ENCODE measurements at regions not wholly inside any gene's neighbourhood (a gene's known extent, or its start where the extent isn't known, plus 50 kb on each side); places are given as distances from the start of the nearest gene placed in this dataset.

GRCh38 chr18:29104671-29105070, 927.7 kb upstream of the CDH2 start:
- no peak for DNase-seq

DNA sequence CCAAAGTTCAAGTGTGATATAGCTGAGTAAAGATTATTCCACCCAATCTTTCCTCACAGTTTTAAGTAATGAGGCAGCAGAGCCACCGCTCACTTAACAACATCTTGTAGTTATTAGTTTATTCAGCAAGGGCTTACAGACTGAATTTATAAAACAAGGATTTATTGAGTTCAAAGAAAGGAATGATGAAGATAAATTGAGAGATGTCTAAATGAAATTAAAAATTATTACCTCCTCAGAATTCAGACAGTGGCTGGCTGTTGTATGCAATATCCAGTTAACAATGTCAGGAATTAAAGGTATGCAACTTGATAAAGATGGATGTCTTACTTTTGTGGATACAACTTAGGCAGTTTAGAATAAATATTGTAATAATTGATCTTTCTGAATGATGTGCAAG, 927.3 kb upstream of the CDH2 start:
- no peak for DNase-seq

- DNase-seq, result no peak
These were observed 919.3 kb upstream of the CDH2 start for GRCh38 chr18:29096079-29096770.

GRCh38 chr18:29087616-29088246, 910.8 kb upstream of the CDH2 start:
- DNase-seq, result no peak

DNA sequence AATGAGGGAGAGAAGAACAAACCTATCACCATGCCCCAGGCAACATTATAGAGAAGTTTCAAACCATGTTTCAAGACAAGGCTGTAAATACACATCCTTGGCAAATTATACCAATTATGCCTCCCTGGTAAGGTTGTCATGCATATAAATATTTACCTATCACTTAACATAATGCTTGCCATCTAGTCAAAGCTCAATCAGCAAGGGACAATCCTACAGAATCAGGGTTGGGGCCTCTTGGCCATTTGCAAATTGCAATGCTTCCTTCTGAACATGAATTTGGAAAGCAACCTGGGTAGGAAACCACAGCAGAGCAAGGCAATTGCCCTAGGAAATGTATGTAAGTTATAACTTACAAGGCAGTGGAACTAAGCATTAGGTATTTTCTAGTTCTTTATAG, 907.2 kb upstream of the CDH2 start:
- DNase-seq, result no peak

DNA sequence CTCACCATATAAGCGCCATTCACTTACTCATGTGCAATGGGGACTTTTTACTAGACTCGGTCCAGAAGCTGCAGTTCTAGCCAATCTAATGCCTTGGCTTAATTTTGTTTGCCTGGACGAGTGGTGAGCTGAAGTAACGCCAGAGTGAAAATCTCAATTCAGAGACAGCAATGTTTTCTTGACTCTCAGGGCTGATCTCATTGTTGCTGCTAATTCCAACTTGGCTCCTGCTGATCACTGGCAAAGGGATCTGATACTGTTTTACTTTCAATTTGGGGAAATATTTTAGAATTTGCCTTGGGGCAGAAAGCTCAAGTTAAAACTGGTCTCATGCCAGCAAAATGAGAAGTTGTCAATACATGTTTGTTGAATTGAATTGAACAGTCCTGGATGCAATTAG, 906.6 kb upstream of the CDH2 start:
- DNase-seq, result no peak

GRCh38 chr18:29080946-29081345, 904.0 kb upstream of the CDH2 start:
- no peak for DNase-seq

DNA sequence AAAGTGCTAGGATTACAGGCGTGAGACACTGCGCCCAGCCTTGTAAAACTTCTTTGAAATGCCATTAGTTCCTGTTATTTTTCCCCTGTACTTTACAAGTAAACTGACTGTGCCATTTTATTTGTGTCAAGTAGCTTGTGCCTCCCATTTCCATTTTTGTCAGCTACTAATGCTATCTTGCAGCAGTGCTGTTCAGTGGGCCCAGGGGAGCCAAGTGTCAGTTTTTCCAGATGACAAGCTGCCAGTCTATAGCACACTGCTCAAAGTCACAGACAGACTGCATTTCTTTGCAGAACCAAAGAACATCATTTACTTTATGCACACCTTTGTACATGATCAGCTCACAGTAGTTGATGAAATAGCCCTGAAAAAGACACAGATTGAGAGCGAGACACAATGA, 901.3 kb upstream of the CDH2 start:
- no peak for DNase-seq

- no peak for DNase-seq
These were observed 900.4 kb upstream of the CDH2 start for GRCh38 chr18:29077344-29077743.

GRCh38 chr18:29076645-29077044, 899.7 kb upstream of the CDH2 start:
- DNase-seq, result no peak

DNA sequence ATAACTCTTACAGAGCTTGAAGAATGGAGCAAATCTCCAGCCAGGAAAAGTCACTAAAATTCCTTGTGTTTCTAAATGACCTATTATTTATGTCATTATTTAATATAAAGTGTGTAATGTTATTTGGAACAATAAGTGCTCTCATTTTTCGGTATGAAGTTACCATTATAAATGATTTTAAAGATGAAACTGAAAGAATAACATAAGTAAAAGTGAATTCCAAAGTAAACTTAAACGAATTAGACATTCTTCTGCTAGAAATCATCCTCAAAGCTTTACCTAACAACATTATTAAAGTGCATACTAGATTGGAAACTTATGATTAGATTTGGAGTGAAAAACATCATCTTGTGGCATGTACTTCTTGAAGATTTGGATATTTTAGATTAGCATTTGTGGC, 897.2 kb upstream of the CDH2 start:
- DNase-seq, result no peak

DNA sequence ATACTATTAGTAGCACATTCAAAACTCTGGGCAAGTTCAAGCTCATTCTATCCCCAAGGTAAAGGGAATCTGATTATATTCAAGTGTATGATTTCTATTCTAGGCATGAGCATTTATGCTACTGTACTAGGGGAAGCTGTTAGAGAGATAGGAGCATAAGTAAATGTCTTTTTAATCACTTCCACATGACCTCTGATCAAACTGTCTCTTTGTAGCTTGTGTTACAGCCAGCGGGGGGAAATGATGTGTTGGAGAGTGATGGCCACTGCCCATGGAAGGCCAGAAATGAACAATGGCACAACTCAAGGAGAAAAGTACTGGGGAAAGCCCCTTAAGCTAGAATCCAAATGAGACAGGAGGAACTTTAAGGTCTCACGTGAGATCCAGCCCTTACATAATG, 894.9 kb upstream of the CDH2 start:
- no peak for DNase-seq

GRCh38 chr18:29063346-29063745, 886.4 kb upstream of the CDH2 start:
- no peak for DNase-seq

- DNase-seq, result no peak
These were observed 886.0 kb upstream of the CDH2 start for GRCh38 chr18:29062921-29063320.

DNA sequence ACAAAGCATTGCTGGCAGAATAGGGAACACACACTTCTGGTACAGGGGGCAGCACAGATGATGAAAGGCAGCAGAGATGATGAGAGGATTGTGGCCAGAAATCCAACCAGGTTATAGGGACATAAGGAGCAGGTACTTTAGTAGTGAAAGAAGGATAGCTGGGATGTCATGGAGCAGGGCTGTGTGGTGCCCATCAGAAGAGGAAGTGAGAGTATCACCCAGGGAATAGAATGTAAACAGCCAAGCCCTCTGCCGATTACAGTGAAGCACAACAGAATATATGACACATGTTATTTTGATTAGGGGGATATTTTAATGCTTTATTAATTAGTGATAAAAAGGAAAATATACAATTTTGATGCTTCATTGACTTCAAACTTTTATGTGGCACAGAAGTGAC, 883.4 kb upstream of the CDH2 start:
- no peak for DNase-seq

DNA sequence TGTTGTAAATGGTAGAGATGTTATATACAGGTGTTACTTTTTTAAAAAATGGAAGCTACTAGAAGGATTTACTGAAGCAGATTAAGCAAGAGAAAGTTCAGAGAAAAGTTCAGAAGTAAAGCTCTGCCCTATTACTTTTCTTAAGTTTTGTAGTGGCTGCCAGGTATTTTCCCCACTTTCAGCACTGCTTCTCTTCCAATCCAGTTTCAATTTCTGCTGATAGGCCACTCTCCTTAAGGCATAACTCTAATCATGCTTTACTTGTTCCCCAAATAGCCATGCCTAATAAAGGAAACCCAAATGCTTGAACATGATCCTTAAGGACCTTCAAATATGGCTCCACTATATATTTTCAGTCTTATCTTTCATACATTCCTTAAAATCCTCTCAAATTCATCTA, 880.8 kb upstream of the CDH2 start:
- DNase-seq, result no peak

GRCh38 chr18:29056800-29057199, 879.9 kb upstream of the CDH2 start:
- no peak for DNase-seq

- no peak for DNase-seq
These were observed 865.0 kb upstream of the CDH2 start for GRCh38 chr18:29041976-29042375.

DNA sequence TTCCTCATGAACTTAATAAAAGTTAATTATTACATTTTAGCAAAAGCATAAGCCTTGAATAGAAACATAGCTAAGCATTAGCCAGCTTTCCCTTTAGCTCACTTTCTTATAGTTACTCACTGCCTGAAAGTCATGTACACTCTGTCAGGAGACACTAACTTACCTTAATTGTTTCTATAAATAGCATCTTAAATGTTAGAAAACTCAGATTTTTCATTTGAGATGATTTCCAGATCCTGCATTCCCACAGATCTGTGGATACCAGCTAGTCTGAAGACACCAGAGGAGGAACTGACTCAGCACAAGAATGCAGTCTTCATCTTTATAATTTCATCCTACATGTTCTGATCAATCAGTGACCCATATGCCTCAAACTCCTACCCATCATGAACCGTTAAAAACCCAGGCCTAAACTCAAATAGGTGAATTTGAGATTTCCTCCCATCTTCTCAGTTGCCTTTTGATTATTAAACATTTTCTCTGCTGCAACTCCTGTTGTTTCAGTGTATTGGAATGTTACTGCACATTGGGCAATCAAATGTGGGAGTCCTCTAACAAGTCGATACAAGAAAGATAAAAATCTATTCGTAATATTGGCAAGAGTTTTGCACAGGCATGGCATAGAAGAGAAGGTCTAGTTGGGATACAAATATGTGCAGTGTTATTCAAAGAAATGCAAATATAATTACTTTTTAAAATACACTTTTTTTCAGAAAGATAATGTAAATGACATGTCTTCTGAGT, 857.4 kb upstream of the CDH2 start:
- no peak for DNase-seq

DNA sequence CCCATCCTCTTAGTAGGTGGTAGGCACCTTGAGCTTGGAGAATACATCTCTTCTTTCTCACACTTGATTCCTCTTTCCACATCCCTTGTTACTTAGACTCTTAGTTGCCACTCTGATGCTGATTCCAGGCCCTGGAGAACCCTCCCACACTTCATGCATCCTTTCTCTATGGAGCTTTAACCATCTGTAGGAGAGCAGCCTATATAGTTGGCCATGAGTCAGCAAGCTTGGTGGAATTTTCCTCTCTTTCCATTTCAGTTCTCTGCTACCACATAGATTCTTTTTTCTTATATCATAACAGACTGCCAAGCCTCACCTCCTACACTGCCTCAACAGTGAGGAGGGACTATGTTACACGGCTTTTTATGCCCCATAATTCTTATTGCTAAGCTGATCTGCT, 851.6 kb upstream of the CDH2 start:
- no peak for DNase-seq

DNA sequence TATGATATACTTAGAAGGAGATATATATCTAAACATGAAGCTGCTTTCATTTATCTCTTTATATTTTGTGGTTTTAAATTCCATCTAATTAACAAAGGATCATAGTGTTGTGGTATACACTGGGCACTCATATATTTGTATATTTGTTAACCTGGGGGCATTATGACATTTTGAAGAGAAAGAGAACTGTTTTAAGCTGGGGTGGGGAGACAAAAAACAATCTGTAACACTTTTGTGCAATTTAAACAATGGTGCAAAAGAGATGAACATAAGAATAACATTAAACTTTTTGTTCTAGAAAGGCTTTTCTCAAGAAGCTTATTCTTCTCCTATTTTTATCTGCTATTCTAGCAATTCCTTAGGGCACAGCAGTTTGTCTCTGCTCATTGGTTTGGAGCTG, 842.0 kb upstream of the CDH2 start:
- no peak for DNase-seq

DNA sequence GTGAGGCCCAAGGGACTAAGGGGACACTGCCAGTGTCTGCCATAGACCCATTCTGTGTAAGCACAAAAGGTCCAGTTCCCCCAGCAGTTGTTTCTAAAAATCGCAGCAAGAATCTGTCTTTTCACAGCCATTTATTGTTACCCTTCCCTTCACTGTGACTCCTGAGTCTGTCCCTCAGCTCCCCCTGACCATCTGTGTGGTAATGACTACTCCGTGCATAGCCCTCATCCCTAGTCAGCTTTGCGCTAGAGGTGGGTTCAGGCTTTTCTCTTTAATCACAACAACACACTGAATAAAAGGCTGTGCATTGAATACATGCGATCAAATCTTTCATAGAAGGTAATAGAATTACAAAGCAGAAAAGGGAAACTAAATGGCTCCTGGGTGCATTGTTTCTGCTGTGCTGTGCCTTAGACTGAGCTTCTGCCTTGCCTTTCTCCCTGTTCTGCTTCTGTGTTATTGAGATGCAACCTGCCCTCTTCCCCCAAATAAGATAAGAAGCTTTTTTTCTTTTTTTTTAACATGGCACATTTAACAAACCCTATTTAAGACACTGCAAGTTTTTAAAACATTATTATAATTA, 836.0 kb upstream of the CDH2 start:
- no peak for DNase-seq

DNA sequence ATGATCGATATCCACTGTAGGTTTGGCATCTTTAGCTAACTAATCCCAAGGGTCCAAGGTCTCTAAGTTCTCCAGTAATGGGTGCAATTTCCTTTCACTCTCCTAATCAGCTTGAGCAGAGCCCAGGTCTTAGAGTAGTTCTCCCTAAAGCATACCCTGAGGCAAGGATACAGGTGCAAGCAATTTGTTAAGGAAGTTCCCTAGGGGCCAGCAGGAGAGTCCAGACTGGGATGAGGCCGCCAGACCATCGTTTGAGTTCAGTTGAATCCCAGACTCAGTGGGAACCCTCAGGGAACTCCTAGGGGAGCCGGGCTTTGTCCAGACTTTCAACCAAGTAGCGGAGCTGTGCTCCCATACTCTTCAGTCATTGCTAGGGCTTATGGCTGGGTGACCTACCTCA, 835.4 kb upstream of the CDH2 start:
- no peak for DNase-seq

DNA sequence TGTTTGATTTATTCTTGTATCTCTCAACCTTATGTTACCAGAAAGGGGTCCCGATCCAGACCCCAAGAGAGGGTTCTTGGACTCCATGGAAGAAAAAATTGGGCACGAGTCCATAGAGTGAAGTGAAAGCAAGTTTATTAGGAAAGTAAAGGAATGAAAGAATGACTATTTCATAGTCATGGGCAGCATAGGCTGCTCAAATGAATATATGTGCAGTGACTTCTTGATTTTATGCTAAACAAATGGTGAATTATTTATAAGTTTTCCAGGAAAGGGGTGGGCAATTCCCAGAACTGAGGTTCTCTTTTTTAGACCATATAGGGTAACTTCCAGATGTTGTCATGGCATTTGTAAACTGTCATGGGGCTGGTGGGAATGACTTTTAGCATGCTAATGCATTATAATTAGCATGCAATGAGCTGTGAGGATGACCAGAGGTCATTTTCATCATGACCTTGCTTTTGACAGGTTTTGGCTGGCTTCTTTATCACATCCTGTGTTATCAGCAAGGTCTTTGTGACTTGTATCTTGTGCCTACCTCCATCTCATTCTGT, 832.4 kb upstream of the CDH2 start:
- DNase-seq, result no peak
